H9 (cell line): ENCODE measurements at regions not wholly inside any gene's neighbourhood (a gene's known extent, or its start where the extent isn't known, plus 50 kb on each side); places are given as distances from the start of the nearest gene placed in this dataset.

Experiments
- DNase-seq: peaks from one replicate; pipeline ENCODE4 v3.0.0-alpha.2; 2017
- H2AFZ ChIP-seq: one replicate; pipeline ENCODE4 v1.6.1; 2013; ENCODE audit warnings: mild to moderate bottlenecking, low read length, control low read depth, moderate library complexity
- H2AK5ac ChIP-seq: 2 replicates; pipeline ENCODE4 v1.6.1; 2013; ENCODE audit warnings: low read length, control low read depth, mixed read lengths; ENCODE audit not compliant: insufficient read length
- H2BK120ac ChIP-seq: one replicate; pipeline ENCODE4 v1.6.1; 2013; ENCODE audit warnings: low read depth, mild to moderate bottlenecking, low read length, control low read depth, inconsistent platforms; ENCODE audit not compliant: poor library complexity, severe bottlenecking
- H2BK12ac ChIP-seq: 2 replicates; pipeline ENCODE4 v1.6.1; 2013; ENCODE audit warnings: low read length, control low read depth, mixed read lengths, low read depth; ENCODE audit not compliant: insufficient read length
- H2BK15ac ChIP-seq: 2 replicates; pipeline ENCODE4 v1.6.1; 2013; ENCODE audit warnings: low read depth, low read length, control low read depth
- H2BK20ac ChIP-seq: one replicate; pipeline ENCODE4 v1.6.1; 2013; ENCODE audit warnings: low read depth, mild to moderate bottlenecking, low read length, control low read depth, inconsistent platforms; ENCODE audit not compliant: poor library complexity, severe bottlenecking
- H2BK5ac ChIP-seq: 2 replicates; pipeline ENCODE4 v1.6.1; 2013; ENCODE audit warnings: low read length, control low read depth, mixed read lengths; ENCODE audit not compliant: insufficient read length
- H3K14ac ChIP-seq: 2 replicates; pipeline ENCODE4 v1.6.1; 2013; ENCODE audit warnings: low read length, control low read depth; ENCODE audit not compliant: insufficient read depth
- H3K18ac ChIP-seq: 2 replicates; pipeline ENCODE4 v1.6.1; 2013; ENCODE audit warnings: low read depth, mild to moderate bottlenecking, mixed read lengths, low read length, control low read depth; ENCODE audit not compliant: insufficient read length
- H3K23ac ChIP-seq: 2 replicates; pipeline ENCODE4 v1.6.1; 2013; ENCODE audit warnings: low read length, control low read depth, mixed read lengths, low read depth; ENCODE audit not compliant: insufficient read length
- H3K23me2 ChIP-seq: 2 replicates; pipeline ENCODE4 v1.6.1; 2013; ENCODE audit warnings: low read depth, mild to moderate bottlenecking, mixed read lengths, low read length, control low read depth; ENCODE audit not compliant: insufficient read length, poor library complexity, severe bottlenecking
- H3K27ac ChIP-seq: 2 replicates; pipeline ENCODE4 v1.5.1; 2013; ENCODE audit warnings: low read length, control low read depth, mixed read lengths, low read depth; ENCODE audit not compliant: insufficient read length
- H3K27me3 ChIP-seq: 2 replicates; pipeline ENCODE4 v1.6.1; 2013; ENCODE audit warnings: low read length, control low read depth, inconsistent platforms; ENCODE audit not compliant: insufficient read depth
- H3K4ac ChIP-seq: 2 replicates; pipeline ENCODE4 v1.6.1; 2013; ENCODE audit warnings: low read depth, mild to moderate bottlenecking, control low read depth, inconsistent platforms, low read length, moderate library complexity
- H3K4me1 ChIP-seq: 2 replicates; pipeline ENCODE4 v1.6.1; 2013; ENCODE audit warnings: low read length, control low read depth, inconsistent platforms; ENCODE audit not compliant: insufficient read depth
- H3K4me2 ChIP-seq: 2 replicates; pipeline ENCODE4 v1.6.1; 2013; ENCODE audit warnings: low read length, control low read depth, mixed read lengths; ENCODE audit not compliant: insufficient read length, insufficient read depth
- H3K56ac ChIP-seq: 2 replicates; pipeline ENCODE4 v1.6.1; 2013; ENCODE audit warnings: low read depth, mild to moderate bottlenecking, mixed read lengths, low read length, control low read depth; ENCODE audit not compliant: insufficient read length
- H3K79me1 ChIP-seq: 2 replicates; pipeline ENCODE4 v1.6.1; 2013; ENCODE audit warnings: low read depth, mild to moderate bottlenecking, moderate library complexity, low read length, control low read depth, inconsistent platforms; ENCODE audit not compliant: insufficient read depth, poor library complexity, severe bottlenecking
- H3K79me2 ChIP-seq: 2 replicates; pipeline ENCODE4 v1.6.1; 2013; ENCODE audit warnings: low read length, control low read depth, inconsistent platforms; ENCODE audit not compliant: insufficient read depth
- H3K9ac ChIP-seq: 2 replicates; pipeline ENCODE4 v1.6.1; 2013; ENCODE audit warnings: low read length, control low read depth, mixed read lengths; ENCODE audit not compliant: insufficient read length; ENCODE audit errors: extremely low read depth
- H3K9me3 ChIP-seq: one replicate; pipeline ENCODE4 v1.6.1; 2013; ENCODE audit warnings: low read depth, low read length, inconsistent platforms; ENCODE audit not compliant: control insufficient read depth
- H3T11ph ChIP-seq: one replicate; pipeline ENCODE4 v1.6.1; 2013; ENCODE audit warnings: mild to moderate bottlenecking, low read length, control low read depth, inconsistent platforms
- H4K20me1 ChIP-seq: one replicate; pipeline ENCODE4 v1.6.1; 2013; ENCODE audit not compliant: control insufficient read depth, insufficient read length, insufficient read depth
- H4K5ac ChIP-seq: 2 replicates; pipeline ENCODE4 v1.6.1; 2013; ENCODE audit warnings: low read depth, mild to moderate bottlenecking, mixed read lengths, low read length, control low read depth; ENCODE audit not compliant: insufficient read length
- H4K8ac ChIP-seq: replicated peaks from 2 replicates; pipeline ENCODE4 v1.6.1; 2013; ENCODE audit warnings: low read length, control low read depth, mixed read lengths, low read depth; ENCODE audit not compliant: insufficient read length
- H4K91ac ChIP-seq: 2 replicates; pipeline ENCODE4 v1.6.1; 2013; ENCODE audit warnings: low read depth, mild to moderate bottlenecking, moderate library complexity, mixed read lengths, low read length, control low read depth; ENCODE audit not compliant: insufficient read length
- H3K27ac Mint-ChIP-seq, 3 experiments: 2 replicates in 2 of 3; 3 replicates in 1 of 3; pipeline ENCODE4 v1.8.0; 2020 to 2021; ENCODE audit warnings: mixed read lengths in 3 of 3, mild to moderate bottlenecking in 1 of 3, moderate library complexity in 1 of 3
- H3K27me3 Mint-ChIP-seq: 2 replicates; pipeline ENCODE4 v1.8.0; 2021; ENCODE audit warnings: low read depth, mild to moderate bottlenecking, moderate library complexity, mixed read lengths
- H3K36me3 Mint-ChIP-seq, 3 experiments: 2 replicates in 2 of 3; 3 replicates in 1 of 3; pipeline ENCODE4 v1.8.0; 2020 to 2021; ENCODE audit warnings: low read depth in 3 of 3, mixed read lengths in 3 of 3; ENCODE audit not compliant: insufficient read depth in 1 of 3
- H3K4me1 Mint-ChIP-seq, 2 experiments: 2 replicates each; pipeline ENCODE4 v1.8.0; 2020; ENCODE audit warnings: mixed read lengths in 2 of 2
- H3K4me3 Mint-ChIP-seq, 2 experiments: 2 replicates in 1 of 2; 3 replicates in 1 of 2; pipeline ENCODE4 v1.8.0; 2020 to 2021; ENCODE audit warnings: mild to moderate bottlenecking in 2 of 2, mixed read lengths in 2 of 2, moderate library complexity in 1 of 2
- H3K9me3 Mint-ChIP-seq, 2 experiments: 2 replicates in 1 of 2; 3 replicates in 1 of 2; pipeline ENCODE4 v1.8.0; 2020; ENCODE audit warnings: mild to moderate bottlenecking in 2 of 2, mixed read lengths in 2 of 2, moderate library complexity in 1 of 2
- WGBS: extraction: QIAGEN DNeasy Blood & Tissue Kit; methylation state at CpG from one replicate; pipeline ENCODE4 v1.1.7; 2013; ENCODE audit warnings: missing lambda C conversion rate, low lambda C conversion rate, mixed read lengths; ENCODE audit not compliant: insufficient read length; ENCODE audit errors: extremely low coverage; 5-methylcytosine and 5-hydroxymethylcytosine counted together
- TF ChIP-seq, protein P1 (sequence below): fragments of 200-600 bp; sonication (generic); conservative IDR thresholded peaks from 3 replicates; pipeline ENCODE4 v1.8.0; 2021; ENCODE audit warnings: antibody characterized with exemption, mild to moderate bottlenecking

DNA sequence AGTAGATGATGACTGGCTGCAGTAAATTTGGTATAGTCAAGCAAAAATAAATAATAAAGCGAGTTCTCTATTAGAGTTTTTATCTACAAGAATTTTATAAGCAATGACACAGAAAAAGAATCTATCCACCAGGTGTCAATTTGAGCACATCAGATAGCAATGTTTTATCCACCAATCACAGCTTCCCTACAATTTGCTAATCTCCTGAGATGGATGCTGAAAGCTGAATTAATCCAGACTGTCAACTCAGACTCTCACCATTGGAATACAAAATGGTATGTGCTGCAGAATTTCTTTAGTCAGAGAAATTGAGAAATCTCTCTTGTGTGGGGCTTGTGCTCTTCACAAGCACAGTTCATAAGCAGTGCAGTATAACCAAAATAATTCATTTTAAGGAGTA lies 888.9 kb upstream of the GHITM start:
- TF ChIP-seq, protein P1, sequence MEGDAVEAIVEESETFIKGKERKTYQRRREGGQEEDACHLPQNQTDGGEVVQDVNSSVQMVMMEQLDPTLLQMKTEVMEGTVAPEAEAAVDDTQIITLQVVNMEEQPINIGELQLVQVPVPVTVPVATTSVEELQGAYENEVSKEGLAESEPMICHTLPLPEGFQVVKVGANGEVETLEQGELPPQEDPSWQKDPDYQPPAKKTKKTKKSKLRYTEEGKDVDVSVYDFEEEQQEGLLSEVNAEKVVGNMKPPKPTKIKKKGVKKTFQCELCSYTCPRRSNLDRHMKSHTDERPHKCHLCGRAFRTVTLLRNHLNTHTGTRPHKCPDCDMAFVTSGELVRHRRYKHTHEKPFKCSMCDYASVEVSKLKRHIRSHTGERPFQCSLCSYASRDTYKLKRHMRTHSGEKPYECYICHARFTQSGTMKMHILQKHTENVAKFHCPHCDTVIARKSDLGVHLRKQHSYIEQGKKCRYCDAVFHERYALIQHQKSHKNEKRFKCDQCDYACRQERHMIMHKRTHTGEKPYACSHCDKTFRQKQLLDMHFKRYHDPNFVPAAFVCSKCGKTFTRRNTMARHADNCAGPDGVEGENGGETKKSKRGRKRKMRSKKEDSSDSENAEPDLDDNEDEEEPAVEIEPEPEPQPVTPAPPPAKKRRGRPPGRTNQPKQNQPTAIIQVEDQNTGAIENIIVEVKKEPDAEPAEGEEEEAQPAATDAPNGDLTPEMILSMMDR, result no peak
- no peak overlapping the region for H2BK120ac ChIP-seq
- no peaks in the 10 kb centered on the region for H4K20me1 ChIP-seq
- no peaks in the 10 kb centered on the region for H3K9me3 ChIP-seq
- no peak overlapping the region for H2BK15ac ChIP-seq
- no peak overlapping the region for H3K4me2 ChIP-seq
- H3K79me2 ChIP-seq, result no peaks in the 10 kb centered on the region
- no peak overlapping the region for H2BK12ac ChIP-seq
- no peaks in the 10 kb centered on the region for H3K27me3 Mint-ChIP-seq
- no peaks in the 10 kb centered on the region for H3K79me1 ChIP-seq
- H3K4me1 Mint-ChIP-seq, result no peaks in the 10 kb centered on the region
- H3K27ac Mint-ChIP-seq, result no peak overlapping the region
- no CpG with 5 or more reads among the region's 1 CpG for WGBS
- H2AFZ ChIP-seq, result no peak overlapping the region
- H2BK5ac ChIP-seq, result no peak overlapping the region
- no peak for DNase-seq
- H4K91ac ChIP-seq, result no peak overlapping the region
- H3K56ac ChIP-seq, result no peak overlapping the region
- H4K5ac ChIP-seq, result no peak overlapping the region
- no peak overlapping the region for H4K8ac ChIP-seq
- H3K4me3 Mint-ChIP-seq, result no peak overlapping the region
- no peak overlapping the region for H2AK5ac ChIP-seq
- no peak overlapping the region for H3K23ac ChIP-seq
- H3K9ac ChIP-seq, result no peak overlapping the region
- H3K4me1 ChIP-seq, result no peaks in the 10 kb centered on the region
- H3K36me3 Mint-ChIP-seq, result peaks cover 4 to 15% (median 8%) of the 10 kb centered on the region in 3 experiments; a peak in 5 of 7 replicates
- no peaks in the 10 kb centered on the region for H3K27me3 ChIP-seq
- no peak overlapping the region for H3K27ac ChIP-seq
- peaks cover 19 to 23% of the 10 kb centered on the region in 2 experiments for H3K9me3 Mint-ChIP-seq
- H3K4ac ChIP-seq, result no peak overlapping the region
- no peaks in the 10 kb centered on the region for H3K23me2 ChIP-seq
- no peak overlapping the region for H3K18ac ChIP-seq
- no peak overlapping the region for H2BK20ac ChIP-seq
- H3T11ph ChIP-seq, result no peak overlapping the region
- no peak overlapping the region for H3K14ac ChIP-seq
